Gastrocnemius medialis (tissue), 4 donors: ENCODE measurements at regions not wholly inside any gene's neighbourhood (a gene's known extent, or its start where the extent isn't known, plus 50 kb on each side); places are given as distances from the start of the nearest gene placed in this dataset.

Experiments
- POLR2A ChIP-seq, 2 donors: fragments of 450-650 bp; IDR thresholded peaks; one replicate each; pipeline ENCODE4 v1.6.1; 2017; ENCODE audit warnings: antibody characterized with exemption in 2 of 2, mild to moderate bottlenecking in 2 of 2, moderate library complexity in 2 of 2
- TF ChIP-seq, protein P1 (sequence below), 5 experiments: fragments of 450-650 bp in 3 of 5; fragments of 200-600 bp in 2 of 5; sonication (generic) in 2 of 5; IDR thresholded peaks in 4 of 5; conservative IDR thresholded peaks in 1 of 5; 1 replicate in 4 of 5; 2 replicates in 1 of 5; pipeline ENCODE4 v1.5.1; 2016 to 2019; ENCODE audit warnings: antibody characterized with exemption in 5 of 5, mild to moderate bottlenecking in 3 of 5, moderate library complexity in 3 of 5

DNA sequence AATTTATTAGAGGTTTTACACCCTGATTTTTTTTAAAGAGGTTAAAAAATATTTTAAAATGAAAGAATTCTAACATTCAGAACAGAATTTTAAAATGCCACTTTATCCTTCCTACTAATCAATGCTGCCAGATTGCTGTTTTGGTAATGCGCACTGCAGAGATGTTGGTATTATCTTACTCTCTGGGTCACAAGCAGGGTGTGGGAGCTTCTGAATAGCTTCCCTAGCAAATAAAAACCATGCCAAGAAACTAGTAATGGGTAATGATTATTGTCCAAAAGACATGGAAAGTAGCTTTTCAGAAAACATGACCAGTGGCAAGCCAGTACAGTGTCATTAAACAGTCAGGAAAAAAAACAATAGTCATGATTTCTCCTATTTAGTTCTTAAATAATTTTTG is 205.4 kb downstream of the TPBG start:
- TF ChIP-seq, protein P1, sequence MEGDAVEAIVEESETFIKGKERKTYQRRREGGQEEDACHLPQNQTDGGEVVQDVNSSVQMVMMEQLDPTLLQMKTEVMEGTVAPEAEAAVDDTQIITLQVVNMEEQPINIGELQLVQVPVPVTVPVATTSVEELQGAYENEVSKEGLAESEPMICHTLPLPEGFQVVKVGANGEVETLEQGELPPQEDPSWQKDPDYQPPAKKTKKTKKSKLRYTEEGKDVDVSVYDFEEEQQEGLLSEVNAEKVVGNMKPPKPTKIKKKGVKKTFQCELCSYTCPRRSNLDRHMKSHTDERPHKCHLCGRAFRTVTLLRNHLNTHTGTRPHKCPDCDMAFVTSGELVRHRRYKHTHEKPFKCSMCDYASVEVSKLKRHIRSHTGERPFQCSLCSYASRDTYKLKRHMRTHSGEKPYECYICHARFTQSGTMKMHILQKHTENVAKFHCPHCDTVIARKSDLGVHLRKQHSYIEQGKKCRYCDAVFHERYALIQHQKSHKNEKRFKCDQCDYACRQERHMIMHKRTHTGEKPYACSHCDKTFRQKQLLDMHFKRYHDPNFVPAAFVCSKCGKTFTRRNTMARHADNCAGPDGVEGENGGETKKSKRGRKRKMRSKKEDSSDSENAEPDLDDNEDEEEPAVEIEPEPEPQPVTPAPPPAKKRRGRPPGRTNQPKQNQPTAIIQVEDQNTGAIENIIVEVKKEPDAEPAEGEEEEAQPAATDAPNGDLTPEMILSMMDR (IDR thresholded peaks at IDR 0.05 in 4 of 5, conservative IDR thresholded peaks at IDR 0.05 in 1 of 5), result no peak
- TF ChIP-seq POLR2A (IDR thresholded peaks at IDR 0.05), result no peak
